ENCODE measurements at regions not wholly inside any gene's neighbourhood (a gene's known extent, or its start where the extent isn't known, plus 50 kb on each side); places are given as distances from the start of the nearest gene placed in this dataset.

DNA sequence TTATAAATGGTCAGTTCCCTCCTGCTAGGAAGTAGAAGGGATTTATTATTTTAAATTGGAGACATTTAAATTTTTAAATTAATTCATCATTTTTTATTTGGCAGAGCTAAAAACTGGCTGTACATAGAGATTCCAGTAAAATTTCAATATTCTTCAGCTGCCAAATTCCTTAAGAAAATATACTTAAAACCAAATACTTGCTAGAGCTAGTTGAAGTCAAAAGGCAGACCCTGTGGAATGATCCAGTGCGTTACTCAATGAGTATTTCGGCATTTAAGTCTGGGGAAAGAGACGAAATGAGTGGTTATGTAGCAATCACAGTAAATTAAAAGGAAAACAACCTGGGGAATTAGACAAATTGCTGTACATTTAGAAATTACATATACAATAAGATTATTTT, 1104.7 kb downstream of the SLC6A15 start:
- no peak for TF ChIP-seq CTCF (IDR thresholded peaks at IDR 0.05; ENCODE audit: low read depth, low read length, missing input control)
- TF ChIP-seq, protein P1, sequence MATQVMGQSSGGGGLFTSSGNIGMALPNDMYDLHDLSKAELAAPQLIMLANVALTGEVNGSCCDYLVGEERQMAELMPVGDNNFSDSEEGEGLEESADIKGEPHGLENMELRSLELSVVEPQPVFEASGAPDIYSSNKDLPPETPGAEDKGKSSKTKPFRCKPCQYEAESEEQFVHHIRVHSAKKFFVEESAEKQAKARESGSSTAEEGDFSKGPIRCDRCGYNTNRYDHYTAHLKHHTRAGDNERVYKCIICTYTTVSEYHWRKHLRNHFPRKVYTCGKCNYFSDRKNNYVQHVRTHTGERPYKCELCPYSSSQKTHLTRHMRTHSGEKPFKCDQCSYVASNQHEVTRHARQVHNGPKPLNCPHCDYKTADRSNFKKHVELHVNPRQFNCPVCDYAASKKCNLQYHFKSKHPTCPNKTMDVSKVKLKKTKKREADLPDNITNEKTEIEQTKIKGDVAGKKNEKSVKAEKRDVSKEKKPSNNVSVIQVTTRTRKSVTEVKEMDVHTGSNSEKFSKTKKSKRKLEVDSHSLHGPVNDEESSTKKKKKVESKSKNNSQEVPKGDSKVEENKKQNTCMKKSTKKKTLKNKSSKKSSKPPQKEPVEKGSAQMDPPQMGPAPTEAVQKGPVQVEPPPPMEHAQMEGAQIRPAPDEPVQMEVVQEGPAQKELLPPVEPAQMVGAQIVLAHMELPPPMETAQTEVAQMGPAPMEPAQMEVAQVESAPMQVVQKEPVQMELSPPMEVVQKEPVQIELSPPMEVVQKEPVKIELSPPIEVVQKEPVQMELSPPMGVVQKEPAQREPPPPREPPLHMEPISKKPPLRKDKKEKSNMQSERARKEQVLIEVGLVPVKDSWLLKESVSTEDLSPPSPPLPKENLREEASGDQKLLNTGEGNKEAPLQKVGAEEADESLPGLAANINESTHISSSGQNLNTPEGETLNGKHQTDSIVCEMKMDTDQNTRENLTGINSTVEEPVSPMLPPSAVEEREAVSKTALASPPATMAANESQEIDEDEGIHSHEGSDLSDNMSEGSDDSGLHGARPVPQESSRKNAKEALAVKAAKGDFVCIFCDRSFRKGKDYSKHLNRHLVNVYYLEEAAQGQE (IDR thresholded peaks at IDR 0.05), result no peak
- TF ChIP-seq, protein P2, sequence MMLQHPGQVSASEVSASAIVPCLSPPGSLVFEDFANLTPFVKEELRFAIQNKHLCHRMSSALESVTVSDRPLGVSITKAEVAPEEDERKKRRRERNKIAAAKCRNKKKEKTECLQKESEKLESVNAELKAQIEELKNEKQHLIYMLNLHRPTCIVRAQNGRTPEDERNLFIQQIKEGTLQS (IDR thresholded peaks at IDR 0.05), result no peak
- no peak for TF ChIP-seq HNF4G (IDR thresholded peaks at IDR 0.05)
- no peak for TF ChIP-seq EGR1 (IDR thresholded peaks at IDR 0.05; ENCODE audit: low read depth in 2 of 2)
- no peak for TF ChIP-seq SP1 (IDR thresholded peaks at IDR 0.05)
- no peak for TF ChIP-seq TAF1 (conservative IDR thresholded peaks at IDR 0.05)
- TF ChIP-seq HNF4A (conservative IDR thresholded peaks at IDR 0.05), result no peak
- no peak for TF ChIP-seq YY1 (IDR thresholded peaks at IDR 0.05)
- no peak for TF ChIP-seq MAX (IDR thresholded peaks at IDR 0.05)
- TF ChIP-seq NR2F2 (IDR thresholded peaks at IDR 0.05), result no peak
- TF ChIP-seq RAD21 (IDR thresholded peaks at IDR 0.05), result no peak
- no peak for TF ChIP-seq GABPA (IDR thresholded peaks at IDR 0.05 in 1 of 2, conservative IDR thresholded peaks at IDR 0.05 in 1 of 2)
